ENCODE measurements at regions not wholly inside any gene's neighbourhood (a gene's known extent, or its start where the extent isn't known, plus 50 kb on each side); places are given as distances from the start of the nearest gene placed in this dataset.
"Not testable (repeated sequence)": the region's sequence is repeated elsewhere in the genome, so short reads cannot be mapped to it uniquely, and the experiment has no call there.

GRCh38 chr16:26957283-26957859 is 109.4 kb upstream of the C16orf82 start:
- in situ Hi-C loops (cut with MboI; ENCODE audit: low sequenced_read_pairs), result no loop called here

DNA sequence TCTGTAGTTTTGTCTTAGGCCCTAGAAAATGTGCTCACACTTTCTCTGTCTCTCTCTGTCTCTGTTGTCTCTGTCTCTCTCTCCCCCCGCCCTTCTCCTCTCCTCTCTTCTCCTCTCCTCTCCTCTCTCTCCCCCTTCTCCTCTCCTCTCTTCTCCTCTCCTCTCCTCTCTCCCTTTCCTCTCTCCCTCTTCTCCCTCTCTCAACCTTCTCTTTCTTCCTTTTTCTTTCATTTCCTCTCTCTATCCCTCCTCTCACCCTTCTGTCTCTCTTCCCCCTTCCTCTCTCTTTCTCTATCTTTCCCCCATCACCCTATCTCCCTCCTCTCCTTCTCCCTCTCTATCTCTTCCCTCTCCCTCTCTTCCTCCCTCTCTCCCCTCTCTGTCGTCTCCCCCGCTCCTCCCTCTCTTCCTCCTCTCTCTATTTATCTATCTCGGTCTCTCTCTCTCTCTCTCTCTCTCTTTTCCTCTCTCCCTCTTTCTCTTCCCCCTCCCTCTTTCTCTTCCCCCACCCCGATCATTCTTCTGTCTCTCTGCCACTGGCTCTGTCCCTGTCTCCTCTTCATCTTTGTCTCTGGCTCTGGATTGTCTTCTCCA is 107.2 kb upstream of the C16orf82 start:
- in situ Hi-C loops (cut with MboI; ENCODE audit: low sequenced_read_pairs), result no loop called here

GRCh38 chr16:26961459-26961858 is 105.3 kb upstream of the C16orf82 start:
- in situ Hi-C loops (cut with MboI; ENCODE audit: low sequenced_read_pairs), result no loop called here

DNA sequence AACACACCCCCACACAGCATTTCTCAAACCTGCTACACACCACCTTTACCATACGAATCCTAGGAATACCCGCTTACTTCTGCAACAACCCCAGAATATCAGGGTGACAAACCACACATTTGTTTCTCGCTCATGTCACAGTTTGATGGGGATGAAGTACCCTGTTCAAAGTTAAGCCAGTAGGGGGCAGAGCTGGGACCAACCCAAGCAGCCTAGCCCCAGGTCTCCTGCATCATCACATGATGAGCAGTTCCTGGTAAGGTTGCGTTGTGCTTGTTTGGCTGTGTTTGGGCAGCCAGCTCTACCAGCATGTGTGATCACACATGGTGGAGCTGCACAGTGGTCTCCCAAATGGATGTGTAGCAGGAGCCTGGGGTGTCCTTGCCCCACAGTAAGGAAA is 103.6 kb upstream of the C16orf82 start:
- in situ Hi-C loops (cut with MboI; ENCODE audit: low sequenced_read_pairs), result no loop called here

GRCh38 chr16:26969589-26970231 is 97.0 kb upstream of the C16orf82 start:
- in situ Hi-C loops (cut with MboI; ENCODE audit: low sequenced_read_pairs), result no loop called here

DNA sequence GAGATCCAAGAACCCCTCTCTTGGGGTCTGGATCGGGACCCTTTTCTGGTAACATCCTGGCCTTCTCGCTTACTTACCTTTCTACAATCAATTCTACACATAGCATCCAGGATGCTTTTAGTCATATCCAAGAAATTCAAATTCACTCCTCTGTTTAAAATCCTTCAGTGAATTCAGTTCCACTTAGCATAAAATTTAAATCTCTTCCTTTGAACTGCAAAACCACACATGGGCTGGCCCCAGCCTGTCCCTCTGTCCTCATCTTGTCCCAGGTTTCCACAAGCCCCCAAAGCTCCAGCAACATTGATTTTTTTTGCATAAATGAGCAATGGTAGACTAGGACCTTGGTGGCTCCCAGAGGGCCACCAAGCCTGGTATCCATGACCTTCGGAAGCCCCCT is 96.4 kb upstream of the C16orf82 start:
- in situ Hi-C loops (cut with MboI; ENCODE audit: low sequenced_read_pairs), result no loop called here

DNA sequence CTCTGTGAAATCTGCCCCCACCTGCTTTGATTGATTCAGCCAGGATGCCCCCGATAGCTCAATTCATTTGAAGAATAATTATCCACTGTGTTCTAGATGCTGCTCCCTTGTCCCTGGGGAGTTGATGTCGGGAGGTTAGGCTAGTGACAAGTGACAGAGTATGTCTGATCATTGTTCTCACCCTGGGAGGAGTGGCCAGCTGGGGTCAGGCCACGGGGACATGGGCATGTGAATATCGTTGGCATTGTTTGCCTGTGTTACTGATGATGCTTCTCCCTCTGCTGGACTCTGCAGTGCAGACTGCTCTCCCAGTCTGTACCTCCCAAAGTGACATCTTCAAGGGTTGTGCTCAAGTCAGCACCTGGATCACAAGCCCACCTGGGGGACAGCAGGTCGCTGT is 89.9 kb upstream of the C16orf82 start:
- in situ Hi-C loops (cut with MboI; ENCODE audit: low sequenced_read_pairs), result no loop called here

DNA sequence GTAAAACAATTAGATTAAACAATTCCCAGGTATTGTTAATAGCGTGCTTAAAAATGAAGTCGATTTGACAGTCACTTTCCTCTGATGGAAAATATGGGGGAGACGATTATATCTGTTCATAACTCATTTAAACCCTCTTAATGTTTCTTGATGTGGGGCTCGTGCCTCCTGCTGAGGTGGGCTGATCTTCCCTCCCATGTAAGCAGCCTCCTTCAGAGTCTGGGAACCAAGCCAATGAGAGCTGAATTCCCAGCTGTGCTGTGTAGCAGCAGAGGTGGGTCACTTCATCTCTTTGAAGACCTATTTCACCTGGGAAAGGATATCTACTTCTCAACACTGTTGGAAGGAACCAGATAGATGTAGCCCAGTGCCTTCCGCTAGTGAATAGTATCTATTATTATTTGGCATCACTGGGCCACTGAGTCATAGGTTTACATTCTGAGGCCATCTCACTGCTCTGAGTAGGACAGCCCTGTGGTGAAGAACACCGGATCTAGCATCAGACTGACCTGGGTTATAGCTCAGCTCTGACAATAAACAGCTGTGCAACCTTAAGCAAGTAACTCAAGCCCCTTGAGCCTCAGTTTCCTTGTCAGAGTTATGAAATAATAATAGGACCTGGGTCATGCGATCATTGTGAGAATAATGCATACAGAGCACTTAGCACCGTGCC is 85.3 kb upstream of the C16orf82 start:
- in situ Hi-C loops (cut with MboI; ENCODE audit: low sequenced_read_pairs), result no loop called here

DNA sequence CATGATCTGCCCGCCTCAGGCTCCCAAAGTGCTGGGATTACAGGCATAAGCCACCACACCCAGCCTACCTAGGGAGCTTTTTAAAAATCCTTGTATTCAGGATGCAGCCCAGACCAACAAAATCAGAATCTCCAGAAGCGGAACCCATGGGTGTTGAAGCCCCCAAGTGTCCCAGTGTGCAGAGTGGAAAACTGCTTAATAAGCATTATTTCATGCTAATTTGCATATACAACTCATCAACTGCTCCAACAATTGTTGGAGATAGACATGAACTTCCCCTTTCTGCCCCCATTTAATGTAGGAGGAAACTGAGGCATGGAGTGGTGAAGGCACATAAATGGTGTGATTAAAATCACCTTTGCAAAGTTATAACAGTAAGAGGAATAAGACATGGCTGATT is 84.3 kb upstream of the C16orf82 start:
- in situ Hi-C loops (cut with MboI; ENCODE audit: low sequenced_read_pairs), result no loop called here

DNA sequence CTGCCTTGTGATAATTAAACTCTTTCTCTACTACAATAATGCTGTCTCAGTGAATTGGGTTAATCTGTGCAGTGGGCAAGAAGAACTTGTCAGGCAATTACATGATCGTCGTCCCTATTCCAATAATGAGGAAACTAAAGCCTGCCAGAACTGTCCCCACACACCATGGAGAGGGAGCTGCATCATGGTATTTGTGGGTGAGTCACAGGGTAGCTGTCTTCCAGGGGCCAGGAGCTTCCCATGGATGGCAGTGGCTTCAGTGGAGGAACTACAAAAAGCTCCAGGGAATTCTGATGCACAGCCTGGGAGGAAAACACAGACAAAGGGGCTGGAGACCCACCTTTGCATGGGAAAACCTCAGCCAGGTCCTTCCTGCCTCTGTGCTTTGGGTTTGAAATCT is 83.3 kb upstream of the C16orf82 start:
- in situ Hi-C loops (cut with MboI; ENCODE audit: low sequenced_read_pairs), result no loop called here

DNA sequence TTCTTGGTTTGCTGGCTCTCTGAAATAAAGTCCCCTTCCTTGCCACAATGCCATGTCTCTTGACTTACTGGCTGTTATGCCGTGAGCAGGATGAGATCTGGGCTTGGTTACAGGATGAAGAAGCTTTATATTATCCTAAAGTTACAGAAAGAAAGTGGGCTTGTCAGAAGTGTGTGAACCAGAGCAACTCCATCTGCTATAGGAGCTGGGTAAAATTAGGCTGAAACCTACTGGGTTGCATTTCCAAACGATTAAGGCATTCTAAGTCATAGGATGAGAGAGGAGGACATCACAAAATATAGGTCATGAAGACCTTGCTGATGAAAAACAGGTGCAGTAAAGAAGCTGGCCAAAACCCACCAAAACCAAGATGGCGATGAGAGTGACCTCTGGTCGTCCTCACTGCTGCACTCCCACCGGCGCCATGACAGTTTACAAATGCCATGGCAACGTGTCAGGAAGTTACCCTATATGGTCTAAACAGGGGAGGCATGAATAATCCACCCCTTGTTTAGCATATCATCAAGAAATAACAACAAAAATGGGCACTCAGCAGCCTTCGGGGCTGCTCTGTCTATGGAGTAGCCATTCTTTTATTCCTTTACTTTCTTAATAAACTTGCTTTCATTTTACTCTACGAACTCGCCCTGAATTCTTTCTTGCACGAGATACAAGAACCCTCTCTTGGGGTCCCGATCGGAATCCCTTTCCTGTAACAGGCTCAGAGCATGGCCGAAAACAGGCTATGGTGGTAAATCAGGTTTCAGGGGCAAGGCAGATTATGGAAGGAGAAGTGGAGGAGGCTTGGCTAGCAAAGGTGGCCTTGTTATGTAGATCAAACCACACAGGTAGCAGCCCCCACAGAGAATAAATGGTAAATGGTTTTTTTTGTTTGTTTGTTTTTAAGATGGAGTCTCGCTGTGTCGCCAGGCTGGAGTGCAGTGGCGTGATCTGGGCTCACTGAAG is 81.3 kb upstream of the C16orf82 start:
- in situ Hi-C loops (cut with MboI; ENCODE audit: low sequenced_read_pairs), result no loop called here

DNA sequence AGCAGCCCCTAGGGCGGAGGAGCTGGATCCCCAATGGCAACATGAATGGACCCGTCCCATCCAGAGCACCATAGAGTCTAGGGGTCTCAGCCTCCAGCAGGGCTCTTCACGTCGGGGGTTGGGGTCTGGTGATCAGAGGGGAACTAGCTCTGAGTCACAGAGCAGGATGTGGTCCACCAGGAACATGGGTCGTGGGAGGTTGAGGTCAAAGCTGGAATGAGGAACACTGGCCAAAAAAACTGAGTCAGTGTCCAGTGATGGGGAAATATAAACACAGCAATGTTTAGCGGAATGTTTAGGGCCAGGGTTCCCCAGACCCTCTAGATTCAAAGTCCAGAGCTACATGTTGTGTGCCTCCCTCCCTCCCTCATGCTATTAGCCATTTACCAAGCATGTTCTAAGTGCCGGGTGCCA is 79.1 kb upstream of the C16orf82 start:
- in situ Hi-C loops (cut with MboI; ENCODE audit: low sequenced_read_pairs), result no loop called here

DNA sequence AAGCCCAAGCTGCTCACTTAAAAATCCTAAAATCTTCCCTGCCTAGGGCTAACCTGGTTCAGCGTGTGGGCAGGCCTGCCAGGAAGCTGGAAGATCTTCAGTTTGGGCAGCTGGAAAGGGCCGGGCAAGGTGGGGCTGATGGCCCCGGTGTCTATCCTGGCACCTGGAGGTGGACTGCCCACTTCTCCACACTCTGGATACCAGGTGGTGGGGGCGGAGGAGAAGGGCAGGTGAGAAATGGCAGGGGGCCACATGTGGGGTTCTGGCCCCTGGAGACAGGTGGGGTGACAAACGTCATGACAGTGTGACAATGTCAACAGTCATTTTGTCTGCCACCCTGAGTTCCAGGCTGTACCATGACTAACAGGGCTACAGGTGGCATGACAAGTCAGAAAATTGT is 78.5 kb upstream of the C16orf82 start:
- in situ Hi-C loops (cut with MboI; ENCODE audit: low sequenced_read_pairs), result no loop called here

GRCh38 chr16:26990384-26991120 is 76.2 kb upstream of the C16orf82 start:
- in situ Hi-C loops (cut with MboI; ENCODE audit: low sequenced_read_pairs), result not testable (repeated sequence)

DNA sequence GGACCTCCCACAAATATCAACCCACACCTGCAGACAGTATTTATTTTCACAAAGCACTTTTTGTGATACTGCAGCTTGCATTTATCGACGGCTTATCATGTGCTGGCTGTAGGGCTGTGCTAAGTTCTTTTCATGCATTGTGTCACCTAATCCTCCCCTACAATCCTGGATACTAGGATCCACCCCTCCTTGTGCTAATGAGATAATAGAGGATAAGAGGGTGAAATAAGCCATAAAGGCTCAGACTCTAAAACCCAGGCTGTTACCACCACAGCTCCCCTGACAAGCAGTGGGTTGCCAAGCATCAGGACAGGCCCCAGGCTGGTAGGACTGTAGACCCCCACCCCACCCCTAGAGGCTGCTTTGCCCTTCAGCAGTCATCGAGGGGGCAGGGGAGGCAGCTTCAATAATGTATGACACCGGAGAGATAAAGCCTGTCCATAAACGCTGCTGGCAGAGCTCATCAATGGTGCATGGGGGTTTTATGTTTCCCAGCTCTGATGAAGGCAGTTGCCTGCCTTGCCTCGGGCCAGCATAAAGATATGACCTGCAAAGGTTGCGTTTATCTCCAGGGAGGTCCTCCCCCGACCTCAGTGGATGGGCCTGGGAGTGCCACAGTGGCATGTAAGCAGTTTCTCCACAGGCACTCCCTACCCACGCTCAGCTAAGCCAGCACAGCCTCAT is 73.9 kb upstream of the C16orf82 start:
- in situ Hi-C loops (cut with MboI; ENCODE audit: low sequenced_read_pairs), result no loop called here

- in situ Hi-C loops (cut with MboI; ENCODE audit: low sequenced_read_pairs), result no loop called here
These were observed 73.2 kb upstream of the C16orf82 start for GRCh38 chr16:26993511-26993910.

GRCh38 chr16:26993963-26994362 is 72.8 kb upstream of the C16orf82 start:
- in situ Hi-C loops (cut with MboI; ENCODE audit: low sequenced_read_pairs), result no loop called here

DNA sequence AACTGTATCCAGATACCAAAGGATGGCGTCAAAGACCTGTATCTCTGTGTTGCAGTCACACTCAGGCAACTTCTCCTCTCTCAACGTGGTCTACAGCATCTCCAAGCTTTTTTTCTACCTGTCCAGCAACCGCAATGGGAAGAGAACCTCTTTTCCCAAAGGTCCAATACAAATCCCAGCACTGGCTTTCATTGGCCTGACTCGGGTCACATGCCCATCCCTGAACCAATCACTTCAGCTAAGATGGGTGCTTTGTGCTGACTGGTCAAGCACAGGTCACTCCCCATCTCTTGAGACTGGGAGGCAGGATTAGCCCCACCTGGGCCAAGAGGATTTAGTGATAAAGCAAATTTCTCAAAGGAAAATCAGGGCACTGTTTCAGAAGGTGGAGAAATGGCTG is 71.2 kb upstream of the C16orf82 start:
- in situ Hi-C loops (cut with MboI; ENCODE audit: low sequenced_read_pairs), result no loop called here

DNA sequence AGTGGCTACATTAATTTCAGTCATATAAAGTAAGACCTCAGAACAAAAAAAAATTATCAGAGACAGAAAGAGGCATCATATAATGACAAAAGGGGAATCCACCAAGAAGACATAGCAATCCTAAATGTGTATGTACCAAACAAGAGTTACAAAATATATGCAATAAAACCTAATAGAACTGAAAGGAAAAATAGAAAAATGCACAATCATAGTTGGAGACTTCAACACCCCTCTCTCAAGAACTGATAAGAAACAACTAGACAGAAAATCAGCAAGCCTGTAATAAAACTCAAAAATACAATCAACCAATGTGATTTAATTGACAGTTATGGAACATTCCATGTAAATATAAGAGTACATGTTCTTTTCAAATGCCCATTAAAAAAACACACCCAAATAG is 61.3 kb upstream of the C16orf82 start:
- in situ Hi-C loops (cut with MboI; ENCODE audit: low sequenced_read_pairs), result no loop called here

All from HL-60/S4 treated with retinoic acid at 250 ng/mL for 4 days and 3 days (cell line).